ENCODE measurements at regions not wholly inside any gene's neighbourhood (a gene's known extent, or its start where the extent isn't known, plus 50 kb on each side); places are given as distances from the start of the nearest gene placed in this dataset.

- ATAC-seq: no peak
- H3K4me3 Mint-ChIP-seq: no peak overlapping the region
- no peak for DNase-seq
- no peaks in the 10 kb centered on the region for H3K4me1 ChIP-seq (ENCODE audit: control insufficient read depth, insufficient read depth, low read length)
- TF ChIP-seq, protein P1, sequence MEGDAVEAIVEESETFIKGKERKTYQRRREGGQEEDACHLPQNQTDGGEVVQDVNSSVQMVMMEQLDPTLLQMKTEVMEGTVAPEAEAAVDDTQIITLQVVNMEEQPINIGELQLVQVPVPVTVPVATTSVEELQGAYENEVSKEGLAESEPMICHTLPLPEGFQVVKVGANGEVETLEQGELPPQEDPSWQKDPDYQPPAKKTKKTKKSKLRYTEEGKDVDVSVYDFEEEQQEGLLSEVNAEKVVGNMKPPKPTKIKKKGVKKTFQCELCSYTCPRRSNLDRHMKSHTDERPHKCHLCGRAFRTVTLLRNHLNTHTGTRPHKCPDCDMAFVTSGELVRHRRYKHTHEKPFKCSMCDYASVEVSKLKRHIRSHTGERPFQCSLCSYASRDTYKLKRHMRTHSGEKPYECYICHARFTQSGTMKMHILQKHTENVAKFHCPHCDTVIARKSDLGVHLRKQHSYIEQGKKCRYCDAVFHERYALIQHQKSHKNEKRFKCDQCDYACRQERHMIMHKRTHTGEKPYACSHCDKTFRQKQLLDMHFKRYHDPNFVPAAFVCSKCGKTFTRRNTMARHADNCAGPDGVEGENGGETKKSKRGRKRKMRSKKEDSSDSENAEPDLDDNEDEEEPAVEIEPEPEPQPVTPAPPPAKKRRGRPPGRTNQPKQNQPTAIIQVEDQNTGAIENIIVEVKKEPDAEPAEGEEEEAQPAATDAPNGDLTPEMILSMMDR (IDR thresholded peaks at IDR 0.05): no peak
- 21% methylated on average over 1 of the region's 2 CpGs for WGBS (ENCODE audit: insufficient coverage)
- H3K36me3 Mint-ChIP-seq: no peaks in the 10 kb centered on the region
- H3K4me3 ChIP-seq (ENCODE audit: low read length): no peak overlapping the region
- H3K36me3 ChIP-seq (ENCODE audit: control insufficient read depth, insufficient read depth, low read length): no peaks in the 10 kb centered on the region
- no peaks in the 10 kb centered on the region for H3K4me1 Mint-ChIP-seq
- no peak overlapping the region for H3K27ac ChIP-seq (ENCODE audit: low read length)
- H3K27me3 Mint-ChIP-seq (ENCODE audit: low read depth in 2 of 2): peaks cover 6 to 15% of the 10 kb centered on the region in 2 donors
- intact Hi-C loops (cut with micrococcal nuclease): no loop called here
- no peak overlapping the region for H3K27ac Mint-ChIP-seq
- H3K9me3 Mint-ChIP-seq: peaks cover 2 to 6% of the 10 kb centered on the region in 2 donors
- H3K27me3 ChIP-seq (ENCODE audit: control insufficient read depth, insufficient read depth, low read length): no peaks in the 10 kb centered on the region
- H3K9me3 ChIP-seq (ENCODE audit: control insufficient read depth, insufficient read depth, low read length): no peaks in the 10 kb centered on the region
Measured at GRCh38 chr20:21623074-21623780, 82.2 kb upstream of the PAX1 start.

DNA sequence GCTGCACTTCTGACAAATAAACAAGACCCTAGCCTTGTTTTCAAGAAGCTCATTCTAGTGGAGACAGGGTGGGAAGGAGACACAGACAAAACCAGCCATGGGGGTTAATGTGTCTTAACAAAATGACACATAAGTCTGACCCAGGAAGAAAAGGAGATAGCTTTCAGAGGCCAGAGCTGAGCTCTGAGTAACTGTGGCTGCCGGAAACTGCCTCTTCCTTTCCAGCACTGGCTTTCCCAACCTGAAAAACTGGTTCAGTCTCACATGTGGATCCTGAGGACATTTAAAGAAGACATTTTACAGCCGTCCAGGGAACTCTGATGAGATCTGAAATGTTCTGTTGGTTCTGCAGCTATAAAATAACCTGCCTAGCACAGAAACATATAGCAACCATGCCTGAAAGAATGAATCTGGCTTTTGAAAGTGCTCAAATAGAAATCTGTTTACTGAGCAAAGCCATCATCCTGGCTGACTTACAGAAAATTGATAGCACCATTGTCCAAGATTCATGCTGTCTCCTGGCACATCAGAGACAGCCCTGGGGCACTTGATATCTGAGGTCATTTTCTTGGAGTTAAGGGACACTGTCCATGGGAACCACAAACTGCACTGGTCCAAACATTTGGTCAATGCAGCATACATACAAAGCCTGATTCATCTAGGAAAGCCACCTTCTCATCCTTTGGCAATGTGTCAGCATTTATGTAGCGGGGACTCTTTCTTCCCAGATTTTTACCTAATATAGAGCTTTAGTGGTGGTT lies 83.2 kb upstream of the PAX1 start:
- H3K36me3 ChIP-seq (ENCODE audit: control insufficient read depth, insufficient read depth, low read length): no peaks in the 10 kb centered on the region
- no peak overlapping the region for H3K4me3 Mint-ChIP-seq
- H3K4me1 Mint-ChIP-seq: no peaks in the 10 kb centered on the region

GRCh38 chr20:21618759-21619416 lies 86.6 kb upstream of the PAX1 start:
- no peak overlapping the region for H3K27ac Mint-ChIP-seq
- no peaks in the 10 kb centered on the region for H3K4me1 ChIP-seq (ENCODE audit: control insufficient read depth, insufficient read depth, low read length)
- no peaks in the 10 kb centered on the region for H3K4me1 Mint-ChIP-seq
- no peaks in the 10 kb centered on the region for H3K36me3 ChIP-seq (ENCODE audit: control insufficient read depth, insufficient read depth, low read length)
- no peak overlapping the region for H3K4me3 Mint-ChIP-seq
- 33% methylated on average over 6 of the region's 7 CpGs for WGBS (ENCODE audit: insufficient coverage)
- H3K27me3 Mint-ChIP-seq (ENCODE audit: low read depth in 2 of 2): peaks cover 6 to 15% of the 10 kb centered on the region in 2 donors
- DNase-seq (no peak), ATAC-seq (no peak)
- TF ChIP-seq, protein P1 (IDR thresholded peaks at IDR 0.05): no peak
- H3K4me3 ChIP-seq (ENCODE audit: low read length): no peak overlapping the region
- H3K27ac ChIP-seq (ENCODE audit: low read length): no peak overlapping the region
- no peaks in the 10 kb centered on the region for H3K27me3 ChIP-seq (ENCODE audit: control insufficient read depth, insufficient read depth, low read length)
- intact Hi-C loops (cut with micrococcal nuclease): no loop called here
- no peaks in the 10 kb centered on the region for H3K36me3 Mint-ChIP-seq
- peaks cover 2 to 3% of the 10 kb centered on the region in 2 donors for H3K9me3 Mint-ChIP-seq
- H3K9me3 ChIP-seq (ENCODE audit: control insufficient read depth, insufficient read depth, low read length): no peaks in the 10 kb centered on the region

More for the DNA sequence above, 83.2 kb upstream of the PAX1 start:
- TF ChIP-seq, protein P1 (IDR thresholded peaks at IDR 0.05): no peak
- ATAC-seq (no peak), DNase-seq (no peak)
- Mint-ChIP-seq H3K27me3 (ENCODE audit: low read depth in 2 of 2) (peaks cover 6 to 15% of the 10 kb centered on the region in 2 donors), H3K27ac (no peak overlapping the region), H3K36me3 (no peaks in the 10 kb centered on the region), H3K9me3 (peaks cover 2 to 6% of the 10 kb centered on the region in 2 donors)
- no peak overlapping the region for H3K4me3 ChIP-seq (ENCODE audit: low read length)
- H3K27me3 ChIP-seq (ENCODE audit: control insufficient read depth, insufficient read depth, low read length): no peaks in the 10 kb centered on the region
- 83% methylated on average over 2 of the region's 3 CpGs for WGBS (ENCODE audit: insufficient coverage)
- H3K27ac ChIP-seq (ENCODE audit: low read length): no peak overlapping the region
- intact Hi-C loops (cut with micrococcal nuclease): no loop called here
- no peaks in the 10 kb centered on the region for H3K9me3 ChIP-seq (ENCODE audit: control insufficient read depth, insufficient read depth, low read length)
- no peaks in the 10 kb centered on the region for H3K4me1 ChIP-seq (ENCODE audit: control insufficient read depth, insufficient read depth, low read length)
